Tongue (tissue), 1 donor: ENCODE measurements at regions not wholly inside any gene's neighbourhood (a gene's known extent, or its start where the extent isn't known, plus 50 kb on each side); places are given as distances from the start of the nearest gene placed in this dataset.

ENCODE experiments used
- DNase-seq: peaks from one replicate; pipeline ENCODE4 v3.0.0-alpha.2; 2015

- no peak for DNase-seq
Measured at GRCh38 chr3:126266850-126267168, 86.4 kb upstream of the ALDH1L1 start.

GRCh38 chr3:126266291-126266840, 86.0 kb upstream of the ALDH1L1 start:
- no peak for DNase-seq

DNA sequence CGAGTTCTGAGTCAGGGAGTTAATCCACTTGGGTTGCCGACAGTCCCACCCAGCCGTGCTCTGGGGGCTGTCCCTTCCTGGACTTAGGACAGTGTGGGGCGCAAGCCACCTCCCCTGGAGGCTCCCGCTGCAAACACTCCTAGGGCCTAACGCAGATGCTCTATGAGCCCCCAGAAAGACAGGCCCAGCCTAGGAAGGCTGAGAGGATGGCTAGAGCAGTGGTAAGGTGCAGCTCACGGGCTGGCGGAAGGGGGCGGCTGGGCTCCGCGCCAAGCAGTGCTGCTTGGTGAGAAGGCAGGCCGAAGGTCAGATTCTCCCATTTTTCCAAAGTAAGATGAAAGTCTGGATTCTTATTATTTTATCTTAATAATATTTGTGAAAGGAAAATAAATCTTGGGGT, 84.6 kb upstream of the ALDH1L1 start:
- DNase-seq = no peak

GRCh38 chr3:126264381-126264780, 84.0 kb upstream of the ALDH1L1 start:
- DNase-seq = no peak

DNA sequence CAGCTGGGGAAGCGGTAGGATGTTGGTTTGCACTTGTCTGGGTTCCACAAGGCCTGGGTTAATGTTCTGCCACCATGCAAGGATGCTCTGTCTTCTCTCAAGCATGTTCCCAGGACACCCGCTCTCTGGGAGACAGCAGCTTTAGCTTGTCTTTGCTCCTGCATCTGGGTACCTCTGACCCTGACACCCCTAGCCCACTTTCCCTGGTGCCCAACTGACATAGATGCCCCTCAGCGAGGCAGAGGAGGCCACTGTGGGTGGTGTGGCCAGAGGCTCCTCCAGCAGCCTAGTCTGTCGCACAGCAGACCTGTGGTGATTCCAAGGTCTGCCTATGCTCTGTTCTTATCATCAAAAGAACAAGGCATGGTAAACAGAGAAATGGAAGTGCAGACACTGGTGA, 83.6 kb upstream of the ALDH1L1 start:
- DNase-seq = no peak

DNA sequence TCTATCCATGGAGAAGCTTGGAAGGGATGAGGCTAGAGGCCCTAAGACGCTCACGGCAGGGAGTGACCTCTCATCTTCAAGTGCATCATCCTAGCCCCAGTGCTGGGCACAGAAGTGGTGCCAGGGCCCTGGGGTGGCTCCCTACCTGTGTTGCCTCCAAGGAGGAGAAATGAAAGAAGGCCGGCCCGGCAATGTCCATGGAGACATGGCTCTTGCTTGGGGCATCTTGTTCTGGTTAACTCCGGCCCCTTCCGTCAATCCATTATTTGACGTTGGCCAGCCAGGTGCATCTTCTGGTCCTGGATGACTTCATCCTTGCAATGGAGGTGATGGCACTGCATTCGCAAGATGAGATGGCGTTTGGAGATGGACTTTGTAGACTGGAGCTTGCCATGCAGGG, 83.2 kb upstream of the ALDH1L1 start:
- DNase-seq = no peak

- no peak for DNase-seq
Measured at GRCh38 chr3:126262227-126262626, 81.8 kb upstream of the ALDH1L1 start.

GRCh38 chr3:126261037-126261436, 80.7 kb upstream of the ALDH1L1 start:
- DNase-seq = no peak

DNA sequence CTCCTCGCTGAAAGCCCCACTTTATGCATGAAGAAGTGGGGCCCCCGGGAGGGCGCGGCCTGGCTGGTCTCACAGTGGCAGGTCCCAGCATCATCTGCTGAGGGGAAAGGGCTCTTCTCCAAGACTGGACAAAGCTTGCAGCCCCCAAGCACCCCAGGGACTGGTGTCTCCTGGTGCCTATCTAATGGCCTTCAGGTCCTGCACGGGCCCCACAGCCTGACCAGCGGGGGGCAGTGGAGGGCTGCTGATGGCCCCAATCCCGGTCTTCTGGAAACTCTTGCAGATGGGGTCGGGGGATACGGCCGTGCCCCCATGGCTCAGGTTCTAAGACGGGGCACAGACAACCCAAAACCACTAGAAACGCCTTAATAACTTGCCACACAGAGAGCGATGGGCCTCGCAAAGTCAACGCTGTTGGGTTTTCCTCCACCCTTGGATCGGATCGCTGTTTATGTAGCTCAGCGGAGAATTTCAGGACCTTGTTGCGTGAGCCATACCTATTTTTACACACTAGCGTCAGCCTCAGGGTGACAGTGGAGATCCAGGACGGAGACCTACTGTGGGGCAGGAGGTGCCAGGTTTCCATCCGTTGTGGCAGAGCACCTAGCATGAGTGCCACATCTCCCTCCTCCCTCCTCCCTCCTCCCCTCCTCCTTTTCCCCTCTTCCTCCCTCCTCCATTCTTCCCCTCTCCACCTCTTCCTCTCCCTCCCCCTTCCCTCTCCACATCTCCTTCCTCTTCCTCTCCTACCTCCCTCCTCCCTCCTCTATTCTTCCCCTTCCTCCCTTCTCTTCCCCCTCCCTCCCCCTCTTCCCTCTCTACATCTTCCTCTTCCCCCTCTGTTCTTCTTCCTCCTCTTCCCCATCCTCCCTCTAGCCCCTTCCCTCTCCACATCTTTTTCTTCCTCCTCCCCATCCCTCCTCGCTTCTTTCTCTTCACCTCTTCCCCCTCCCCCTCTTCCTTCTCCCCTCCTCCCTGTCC, 79.3 kb upstream of the ALDH1L1 start:
- DNase-seq = peak; percentile 37

- DNase-seq = no peak
Measured at GRCh38 chr3:126258670-126259069, 78.3 kb upstream of the ALDH1L1 start.

- DNase-seq = no peak
Measured at GRCh38 chr3:126257984-126258383, 77.6 kb upstream of the ALDH1L1 start.

DNA sequence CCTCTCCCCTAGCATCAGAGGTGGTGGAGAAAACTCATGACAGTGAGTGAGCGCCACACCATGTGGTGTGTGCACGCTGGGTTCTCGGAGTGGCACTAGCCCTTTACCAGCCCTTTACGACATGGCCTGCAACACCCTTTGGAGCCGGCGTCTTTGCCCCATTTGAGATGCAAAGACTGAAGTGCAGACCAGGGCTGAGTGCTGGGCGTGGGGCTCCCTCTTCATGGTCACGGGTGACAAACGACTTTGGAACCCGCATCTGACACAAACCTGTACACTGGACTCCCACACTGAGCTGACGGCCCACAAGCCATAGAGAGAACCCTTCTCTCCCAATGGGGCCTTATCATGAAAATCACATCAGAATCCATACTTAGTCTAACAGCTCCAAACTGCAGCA, 76.8 kb upstream of the ALDH1L1 start:
- no peak for DNase-seq

GRCh38 chr3:126256251-126256650, 75.9 kb upstream of the ALDH1L1 start:
- no peak for DNase-seq

DNA sequence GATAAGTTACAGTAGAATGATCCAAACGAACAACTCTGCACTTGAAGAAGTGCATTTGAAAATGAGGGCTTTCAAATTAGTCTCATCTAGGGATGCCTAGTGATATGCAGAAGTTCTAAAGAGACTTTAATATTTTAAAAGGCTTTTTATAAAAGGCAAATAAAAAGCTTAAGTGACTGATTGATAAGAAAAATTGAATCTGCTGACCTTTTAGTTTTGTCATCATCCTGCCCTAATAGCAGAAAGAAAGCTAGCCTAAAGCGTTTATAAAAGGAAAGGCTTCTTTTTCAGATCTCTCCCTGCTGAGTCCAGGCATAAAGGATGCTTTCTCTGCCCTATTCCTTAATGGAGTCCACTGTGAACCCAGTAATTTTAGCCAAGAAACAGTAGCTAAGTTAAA, 72.7 kb upstream of the ALDH1L1 start:
- DNase-seq = no peak

- DNase-seq = no peak
Measured at GRCh38 chr3:126252373-126252772, 72.0 kb upstream of the ALDH1L1 start.

DNA sequence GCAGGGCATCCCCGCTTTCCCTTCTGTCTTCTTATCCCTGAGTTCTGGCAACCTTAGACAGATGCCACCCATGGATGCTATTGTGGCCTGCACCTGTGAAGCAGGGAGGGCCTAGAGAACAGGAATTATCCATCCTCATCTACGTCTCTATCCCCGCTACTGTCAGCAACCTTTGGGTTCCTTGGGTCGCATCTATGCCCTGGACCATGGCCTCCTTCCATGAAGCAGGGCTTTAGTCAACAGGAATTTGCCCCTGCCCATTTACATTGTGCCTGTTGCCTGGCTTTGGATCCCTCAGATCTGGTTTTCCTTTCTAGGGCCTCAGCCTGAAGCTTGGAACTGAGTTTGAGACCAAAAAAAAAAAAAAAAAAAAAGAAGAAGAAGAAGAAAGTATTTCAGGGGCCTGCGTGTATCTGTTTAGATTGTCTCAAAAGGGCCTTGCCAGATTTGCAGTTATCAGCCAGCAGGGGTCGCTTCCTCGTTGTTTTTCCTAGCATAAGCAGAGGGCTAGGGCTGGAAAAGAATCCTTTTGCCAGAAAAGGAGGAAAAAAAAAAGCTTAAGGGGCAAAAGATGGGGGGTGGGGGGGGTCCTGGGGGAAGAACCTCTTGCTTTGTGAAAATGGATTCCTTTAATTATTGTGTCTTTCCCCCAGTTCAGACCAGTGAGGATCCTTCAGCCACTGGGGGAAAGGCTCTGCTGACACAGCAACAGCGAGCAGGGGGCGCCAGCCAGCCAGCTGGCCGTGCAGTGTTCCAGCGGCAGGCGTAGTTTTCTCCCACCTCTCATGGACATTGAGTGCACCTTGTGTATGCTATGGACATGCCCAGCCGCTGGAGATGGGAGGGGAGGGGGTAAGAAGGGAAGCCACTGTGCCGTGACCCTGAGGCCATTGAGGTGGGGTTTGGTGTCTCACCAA, 65.7 kb upstream of the ALDH1L1 start:
- peak; percentile 83 for DNase-seq
